Gastroesophageal sphincter (tissue), 3 donors: ENCODE measurements at regions not wholly inside any gene's neighbourhood (a gene's known extent, or its start where the extent isn't known, plus 50 kb on each side); places are given as distances from the start of the nearest gene placed in this dataset.

ENCODE experiments used
- EP300 ChIP-seq: sonication (generic); formaldehyde crosslinking; IDR thresholded peaks from one replicate; pipeline ENCODE4 v1.6.1; 2017; ENCODE audit warnings: antibody characterized with exemption, mild to moderate bottlenecking
- POLR2A ChIP-seq, 2 donors: fragments of 450-650 bp; IDR thresholded peaks; one replicate each; pipeline ENCODE4 v1.6.1; 2017; ENCODE audit warnings: antibody characterized with exemption in 2 of 2, mild to moderate bottlenecking in 2 of 2, moderate library complexity in 1 of 2
- POLR2AphosphoS5 ChIP-seq: sonication (generic); formaldehyde crosslinking; IDR thresholded peaks from one replicate; pipeline ENCODE4 v1.6.1; 2017; ENCODE audit warnings: antibody characterized with exemption
- TF ChIP-seq, protein P1 (sequence below), 4 experiments: fragments of 200-600 bp in 2 of 4; fragments of 450-650 bp in 2 of 4; sonication (generic) in 1 of 4; IDR thresholded peaks; one replicate each; pipeline ENCODE4 v1.5.1; 2017 to 2019; ENCODE audit warnings: antibody characterized with exemption in 4 of 4, mild to moderate bottlenecking in 2 of 4, moderate library complexity in 2 of 4

DNA sequence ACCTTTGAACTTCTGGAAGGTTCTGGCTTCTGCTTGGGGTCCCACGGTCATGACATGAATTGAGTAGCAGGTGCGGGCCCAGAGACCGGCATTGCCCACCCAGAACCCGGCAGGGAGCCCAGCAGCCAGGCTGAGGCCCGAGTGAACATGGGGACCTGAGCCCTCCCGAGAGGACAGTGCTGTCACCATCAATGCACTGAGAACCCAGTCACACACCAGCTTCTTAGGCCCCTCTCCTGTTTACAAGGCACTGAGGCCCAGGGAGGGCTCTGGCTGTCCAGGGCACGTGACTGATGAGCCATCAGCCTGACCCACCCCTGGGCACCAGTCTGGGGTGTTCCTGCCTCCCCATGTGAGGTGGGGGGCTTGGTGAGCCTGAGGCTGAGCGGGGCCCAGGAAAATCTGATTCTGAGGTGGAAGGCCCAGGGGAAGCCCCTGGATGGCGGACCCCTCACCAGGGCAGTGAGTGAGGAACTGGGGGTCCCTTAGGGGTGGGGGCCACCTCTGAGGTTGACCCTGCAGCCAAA lies 60.3 kb upstream of the RNU6ATAC start:
- TF ChIP-seq, protein P1, sequence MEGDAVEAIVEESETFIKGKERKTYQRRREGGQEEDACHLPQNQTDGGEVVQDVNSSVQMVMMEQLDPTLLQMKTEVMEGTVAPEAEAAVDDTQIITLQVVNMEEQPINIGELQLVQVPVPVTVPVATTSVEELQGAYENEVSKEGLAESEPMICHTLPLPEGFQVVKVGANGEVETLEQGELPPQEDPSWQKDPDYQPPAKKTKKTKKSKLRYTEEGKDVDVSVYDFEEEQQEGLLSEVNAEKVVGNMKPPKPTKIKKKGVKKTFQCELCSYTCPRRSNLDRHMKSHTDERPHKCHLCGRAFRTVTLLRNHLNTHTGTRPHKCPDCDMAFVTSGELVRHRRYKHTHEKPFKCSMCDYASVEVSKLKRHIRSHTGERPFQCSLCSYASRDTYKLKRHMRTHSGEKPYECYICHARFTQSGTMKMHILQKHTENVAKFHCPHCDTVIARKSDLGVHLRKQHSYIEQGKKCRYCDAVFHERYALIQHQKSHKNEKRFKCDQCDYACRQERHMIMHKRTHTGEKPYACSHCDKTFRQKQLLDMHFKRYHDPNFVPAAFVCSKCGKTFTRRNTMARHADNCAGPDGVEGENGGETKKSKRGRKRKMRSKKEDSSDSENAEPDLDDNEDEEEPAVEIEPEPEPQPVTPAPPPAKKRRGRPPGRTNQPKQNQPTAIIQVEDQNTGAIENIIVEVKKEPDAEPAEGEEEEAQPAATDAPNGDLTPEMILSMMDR (IDR thresholded peaks at IDR 0.05): no peak
- no peak for TF ChIP-seq POLR2AphosphoS5
- no peak for TF ChIP-seq POLR2A (IDR thresholded peaks at IDR 0.05)
- TF ChIP-seq EP300: no peak
